ENCODE measurements at regions not wholly inside any gene's neighbourhood (a gene's known extent, or its start where the extent isn't known, plus 50 kb on each side); places are given as distances from the start of the nearest gene placed in this dataset.

DNA sequence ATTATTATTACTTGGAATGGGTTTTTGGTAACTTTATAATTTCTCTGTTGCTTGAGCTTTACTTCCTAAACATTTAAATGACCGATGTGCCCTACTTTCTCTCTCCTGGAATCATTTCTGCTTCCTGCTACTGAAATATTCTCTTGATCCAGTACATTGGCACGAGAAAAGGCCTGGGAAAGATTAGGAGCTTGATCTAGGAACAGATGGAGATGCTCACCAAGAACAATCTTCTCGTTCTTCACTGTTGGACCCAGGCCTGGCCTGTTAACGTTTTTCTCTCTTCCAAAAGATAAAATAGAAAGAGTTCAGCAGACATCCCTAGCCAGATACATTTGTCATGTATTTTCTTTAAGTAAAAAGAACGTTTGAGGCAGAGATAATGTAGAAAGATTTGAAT, 1356.8 kb upstream of the CRIM1 start:
- TF ChIP-seq, protein P1, sequence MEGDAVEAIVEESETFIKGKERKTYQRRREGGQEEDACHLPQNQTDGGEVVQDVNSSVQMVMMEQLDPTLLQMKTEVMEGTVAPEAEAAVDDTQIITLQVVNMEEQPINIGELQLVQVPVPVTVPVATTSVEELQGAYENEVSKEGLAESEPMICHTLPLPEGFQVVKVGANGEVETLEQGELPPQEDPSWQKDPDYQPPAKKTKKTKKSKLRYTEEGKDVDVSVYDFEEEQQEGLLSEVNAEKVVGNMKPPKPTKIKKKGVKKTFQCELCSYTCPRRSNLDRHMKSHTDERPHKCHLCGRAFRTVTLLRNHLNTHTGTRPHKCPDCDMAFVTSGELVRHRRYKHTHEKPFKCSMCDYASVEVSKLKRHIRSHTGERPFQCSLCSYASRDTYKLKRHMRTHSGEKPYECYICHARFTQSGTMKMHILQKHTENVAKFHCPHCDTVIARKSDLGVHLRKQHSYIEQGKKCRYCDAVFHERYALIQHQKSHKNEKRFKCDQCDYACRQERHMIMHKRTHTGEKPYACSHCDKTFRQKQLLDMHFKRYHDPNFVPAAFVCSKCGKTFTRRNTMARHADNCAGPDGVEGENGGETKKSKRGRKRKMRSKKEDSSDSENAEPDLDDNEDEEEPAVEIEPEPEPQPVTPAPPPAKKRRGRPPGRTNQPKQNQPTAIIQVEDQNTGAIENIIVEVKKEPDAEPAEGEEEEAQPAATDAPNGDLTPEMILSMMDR (IDR thresholded peaks at IDR 0.05; ENCODE audit: low read depth, low read length) = no peak
- no peak for TF ChIP-seq EZH2phosphoT487 (IDR thresholded peaks at IDR 0.05; ENCODE audit: low read depth)

Measured in OCI-LY3 (cell line).